Testis (tissue), 2 donors: ENCODE measurements at regions not wholly inside any gene's neighbourhood (a gene's known extent, or its start where the extent isn't known, plus 50 kb on each side); places are given as distances from the start of the nearest gene placed in this dataset.

Experiments used
- DNase-seq: peaks from one replicate; pipeline ENCODE4 v3.0.0-alpha.2; 2019
- H3K27ac ChIP-seq, 2 donors: fragments of 200-600 bp; sonication (generic); one replicate each; pipeline ENCODE4 v1.5.1; 2019
- H3K27me3 ChIP-seq: fragments of 200-600 bp; sonication (generic); one replicate; pipeline ENCODE4 v1.5.1; 2019
- H3K36me3 ChIP-seq: fragments of 200-600 bp; sonication (generic); one replicate; pipeline ENCODE4 v1.5.1; 2017; ENCODE audit warnings: low read depth; ENCODE audit errors: missing control alignments
- H3K4me1 ChIP-seq: fragments of 200-600 bp; sonication (generic); one replicate; pipeline ENCODE4 v1.5.1; 2019
- H3K4me3 ChIP-seq, 2 donors: fragments of 200-600 bp; sonication (generic); one replicate each; pipeline ENCODE4 v1.5.1; 2017 to 2019
- H3K9me3 ChIP-seq: fragments of 200-600 bp; sonication (generic); one replicate; pipeline ENCODE4 v1.5.1; 2017
- CTCF ChIP-seq, 3 experiments: fragments of 450-650 bp in 2 of 3; fragments of 200-600 bp in 1 of 3; sonication (generic) in 1 of 3; IDR thresholded peaks; one replicate each; pipeline ENCODE4 v1.5.1; 2016 to 2019; ENCODE audit warnings: antibody characterized with exemption in 3 of 3, mild to moderate bottlenecking in 2 of 3, moderate library complexity in 1 of 3
- POLR2A ChIP-seq: fragments of 450-650 bp; IDR thresholded peaks from one replicate; pipeline ENCODE4 v1.6.1; 2017; ENCODE audit warnings: antibody characterized with exemption, mild to moderate bottlenecking, moderate library complexity
- WGBS, 2 donors: methylation state at CpG; one replicate each; pipeline ENCODE4 v1.1.5; 2018; 5-methylcytosine and 5-hydroxymethylcytosine counted together
- intact Hi-C: fragments of 100-400 bp; cut with DNase I; formaldehyde crosslinking; loops from one replicate; pipeline ENCODE4 v1.15.1; 2023; ENCODE audit warnings: low total_unique reads

DNA sequence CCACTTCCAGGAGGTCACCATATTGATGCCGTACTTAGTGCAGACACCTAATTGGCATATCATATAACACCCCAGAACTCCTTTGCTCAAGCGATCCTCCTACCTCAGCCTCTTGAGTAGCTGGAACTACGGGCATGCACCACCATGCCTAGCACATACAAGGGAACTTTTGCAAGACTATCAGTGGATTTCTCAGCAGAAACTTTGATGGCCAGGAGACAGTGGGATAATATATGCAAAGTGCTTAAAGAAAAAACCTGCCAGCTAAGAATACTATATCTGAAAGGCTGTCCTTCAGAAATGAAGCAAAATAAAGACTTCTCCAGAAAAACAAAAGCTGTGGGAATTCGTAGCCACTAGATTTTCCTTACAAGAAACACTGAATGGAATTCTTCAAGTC, 387.1 kb downstream of the DHX35 start:
- intact Hi-C loops = no loop called here
- no peak for DNase-seq
- H3K9me3 ChIP-seq = no peaks in the 10 kb centered on the region
- H3K36me3 ChIP-seq = no peaks in the 10 kb centered on the region
- H3K27me3 ChIP-seq = no peaks in the 10 kb centered on the region
- TF ChIP-seq POLR2A (no peak), CTCF (IDR thresholded peaks at IDR 0.05) (no peak)
- WGBS, 2 donors = 89 to 93% methylated on average over 4 of the region's 4 CpGs
- no peaks in the 10 kb centered on the region for H3K4me1 ChIP-seq
- no peak overlapping the region for H3K4me3 ChIP-seq
- H3K27ac ChIP-seq = no peak overlapping the region

GRCh38 chr20:39347626-39348025, 385.5 kb downstream of the DHX35 start:
- no peaks in the 10 kb centered on the region for H3K4me1 ChIP-seq
- no peak overlapping the region for H3K4me3 ChIP-seq
- H3K9me3 ChIP-seq = no peaks in the 10 kb centered on the region
- no peak overlapping the region for H3K27ac ChIP-seq
- no peaks in the 10 kb centered on the region for H3K27me3 ChIP-seq
- no peak for TF ChIP-seq POLR2A
- TF ChIP-seq CTCF (IDR thresholded peaks at IDR 0.05) = no peak
- H3K36me3 ChIP-seq = no peaks in the 10 kb centered on the region
- intact Hi-C loops = no loop called here
- whole genome bisulfite sequencing, 2 donors = 87 to 98% methylated on average over 5 of the region's 5 CpGs
- no peak for DNase-seq

GRCh38 chr20:39342463-39342862, 380.3 kb downstream of the DHX35 start:
- no peak for DNase-seq
- no peak overlapping the region for H3K27ac ChIP-seq
- no peak overlapping the region for H3K4me3 ChIP-seq
- WGBS, 2 donors = 77 to 79% methylated on average over 1 of the region's 1 CpG
- intact Hi-C loops = no loop called here
- TF ChIP-seq CTCF (IDR thresholded peaks at IDR 0.05) = no peak
- no peak for TF ChIP-seq POLR2A
- no peaks in the 10 kb centered on the region for H3K9me3 ChIP-seq
- H3K4me1 ChIP-seq = no peaks in the 10 kb centered on the region
- no peaks in the 10 kb centered on the region for H3K36me3 ChIP-seq
- no peaks in the 10 kb centered on the region for H3K27me3 ChIP-seq

DNA sequence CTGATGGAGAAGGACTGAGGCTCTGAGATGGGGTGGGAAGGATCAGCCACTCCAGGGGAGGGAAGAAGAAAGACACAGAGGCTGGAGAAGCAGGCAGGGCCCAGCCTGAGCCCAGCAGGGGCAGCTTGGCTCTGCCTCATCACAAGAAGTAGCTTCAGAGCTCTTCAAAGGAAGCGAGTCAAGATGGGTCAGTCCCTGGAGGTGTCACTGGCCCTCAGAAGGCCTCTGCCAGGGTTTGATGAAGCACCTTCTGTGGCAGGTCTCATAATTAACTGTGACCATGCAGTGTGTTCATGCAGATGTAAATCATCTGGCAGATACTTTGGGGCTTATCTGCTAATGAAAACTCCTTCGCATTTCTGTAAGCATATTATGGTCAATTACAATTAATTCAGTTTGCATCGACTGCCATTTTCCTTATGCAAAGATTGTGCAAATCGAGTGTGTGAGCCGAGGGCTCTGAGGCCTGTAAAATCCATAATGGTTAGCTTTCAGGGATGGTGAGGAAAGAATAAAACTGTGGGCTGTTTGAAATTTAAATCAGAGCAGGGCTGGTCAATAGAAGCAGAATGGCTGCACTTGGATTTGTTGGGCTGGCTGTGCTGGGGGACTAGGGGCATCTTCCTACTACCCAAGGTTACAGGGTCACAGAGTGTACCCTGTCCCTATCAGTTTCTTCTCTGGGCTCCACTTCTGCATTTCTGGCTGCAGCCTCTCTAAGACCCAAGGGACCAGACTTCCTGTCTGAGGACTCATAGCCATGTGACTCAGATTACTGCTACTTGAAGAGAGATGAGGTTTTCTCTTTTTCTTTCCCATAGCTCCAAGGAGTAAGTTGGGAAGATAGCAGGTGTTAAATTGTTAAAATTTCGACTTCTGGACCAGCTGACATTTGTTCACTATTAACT, 376.6 kb downstream of the DHX35 start:
- no peak overlapping the region for H3K27ac ChIP-seq
- DNase-seq = no peak
- TF ChIP-seq POLR2A (no peak), CTCF (IDR thresholded peaks at IDR 0.05) (no peak)

GRCh38 chr20:39333211-39333610, 371.1 kb downstream of the DHX35 start:
- TF ChIP-seq POLR2A = no peak
- TF ChIP-seq CTCF (IDR thresholded peaks at IDR 0.05) = no peak
- 71 to 77% methylated on average over 3 of the region's 3 CpGs for WGBS, 2 donors
- Histone ChIP-seq H3K36me3 (no peaks in the 10 kb centered on the region), H3K27ac (no peak overlapping the region), H3K27me3 (no peaks in the 10 kb centered on the region), H3K4me3 (no peak overlapping the region), H3K4me1 (no peaks in the 10 kb centered on the region), H3K9me3 (no peaks in the 10 kb centered on the region)
- DNase-seq = no peak
- intact Hi-C loops = no loop called here

More for the DNA sequence above, 376.6 kb downstream of the DHX35 start:
- 52 to 68% methylated on average over 6 of the region's 6 CpGs for WGBS, 2 donors
- Histone ChIP-seq H3K36me3 (no peaks in the 10 kb centered on the region), H3K9me3 (no peaks in the 10 kb centered on the region), H3K27me3 (no peaks in the 10 kb centered on the region), H3K4me3 (no peak overlapping the region), H3K4me1 (no peaks in the 10 kb centered on the region)
- intact Hi-C loops = no loop called here
